ENCODE measurements at regions not wholly inside any gene's neighbourhood (a gene's known extent, or its start where the extent isn't known, plus 50 kb on each side); places are given as distances from the start of the nearest gene placed in this dataset.
A peak's percentile ranks its signal among the peaks of the same experiment; 100 is the strongest.

DNA sequence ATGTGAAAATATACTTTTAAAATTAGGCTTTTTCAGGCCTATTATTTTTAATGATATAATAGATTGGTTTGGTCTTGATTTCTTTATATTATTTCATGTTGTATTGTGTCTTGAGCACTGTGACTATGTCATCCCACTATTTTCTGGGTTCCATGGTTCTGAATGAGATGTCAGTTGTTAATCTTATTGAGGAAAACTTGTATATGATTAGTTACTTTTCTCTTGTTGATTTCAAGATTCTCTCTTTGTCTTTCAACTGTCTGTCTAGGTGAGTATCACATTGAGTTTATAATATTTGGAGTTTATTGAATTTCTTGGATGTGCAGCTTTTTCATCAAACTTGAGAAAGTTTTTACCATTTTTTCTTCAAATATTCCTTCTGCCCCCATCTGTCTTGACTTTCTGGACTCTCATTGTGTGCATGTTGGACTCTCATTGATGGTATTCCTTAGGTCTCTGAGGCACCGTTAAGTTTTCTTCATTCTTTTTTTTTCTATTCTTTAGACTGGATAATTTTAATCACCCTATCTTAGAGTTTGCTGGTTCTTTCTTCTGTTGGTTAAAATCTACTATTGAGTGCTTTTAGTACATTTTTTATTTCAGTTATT lies 175.8 kb downstream of the TMEM167A start:
- in situ Hi-C loops (cut with MboI; ENCODE audit: low pct_unique_long_range_greater_than_20kb, low sequenced_read_pairs, unreplicated experiment), result no loop called here

GRCh38 chr5:82894716-82895115 lies 182.5 kb downstream of the TMEM167A start:
- in situ Hi-C loops (cut with MboI; ENCODE audit: low pct_unique_long_range_greater_than_20kb, low sequenced_read_pairs, unreplicated experiment), result loop anchor here (25.0 kb wide), 1 partner anchor 518 kb away; no protein-coding TSS in a partner anchor
- TF ChIP-seq, protein P1, sequence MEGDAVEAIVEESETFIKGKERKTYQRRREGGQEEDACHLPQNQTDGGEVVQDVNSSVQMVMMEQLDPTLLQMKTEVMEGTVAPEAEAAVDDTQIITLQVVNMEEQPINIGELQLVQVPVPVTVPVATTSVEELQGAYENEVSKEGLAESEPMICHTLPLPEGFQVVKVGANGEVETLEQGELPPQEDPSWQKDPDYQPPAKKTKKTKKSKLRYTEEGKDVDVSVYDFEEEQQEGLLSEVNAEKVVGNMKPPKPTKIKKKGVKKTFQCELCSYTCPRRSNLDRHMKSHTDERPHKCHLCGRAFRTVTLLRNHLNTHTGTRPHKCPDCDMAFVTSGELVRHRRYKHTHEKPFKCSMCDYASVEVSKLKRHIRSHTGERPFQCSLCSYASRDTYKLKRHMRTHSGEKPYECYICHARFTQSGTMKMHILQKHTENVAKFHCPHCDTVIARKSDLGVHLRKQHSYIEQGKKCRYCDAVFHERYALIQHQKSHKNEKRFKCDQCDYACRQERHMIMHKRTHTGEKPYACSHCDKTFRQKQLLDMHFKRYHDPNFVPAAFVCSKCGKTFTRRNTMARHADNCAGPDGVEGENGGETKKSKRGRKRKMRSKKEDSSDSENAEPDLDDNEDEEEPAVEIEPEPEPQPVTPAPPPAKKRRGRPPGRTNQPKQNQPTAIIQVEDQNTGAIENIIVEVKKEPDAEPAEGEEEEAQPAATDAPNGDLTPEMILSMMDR (IDR thresholded peaks at IDR 0.05; ENCODE audit: extremely low read depth, insufficient read depth, missing control alignments), result no peak
- no peak for DNase-seq (ENCODE audit: low spot score)

More for the DNA sequence above, 175.8 kb downstream of the TMEM167A start:
- TF ChIP-seq, protein P1 (IDR thresholded peaks at IDR 0.05; ENCODE audit: extremely low read depth, insufficient read depth, missing control alignments), result no peak
- no peak for DNase-seq (ENCODE audit: low spot score)

GRCh38 chr5:82889088-82889487 lies 188.1 kb downstream of the TMEM167A start:
- in situ Hi-C loops (cut with MboI; ENCODE audit: low pct_unique_long_range_greater_than_20kb, low sequenced_read_pairs, unreplicated experiment), result loop anchor here (25.0 kb wide), 1 partner anchor 523 kb away; no protein-coding TSS in a partner anchor
- DNase-seq (ENCODE audit: low spot score), result no peak

GRCh38 chr5:82886911-82887310 lies 190.3 kb downstream of the TMEM167A start:
- DNase-seq (ENCODE audit: low spot score), result no peak
- in situ Hi-C loops (cut with MboI; ENCODE audit: low pct_unique_long_range_greater_than_20kb, low sequenced_read_pairs, unreplicated experiment), result loop anchor here (25.0 kb wide), 1 partner anchor 525 kb away; no protein-coding TSS in a partner anchor
- TF ChIP-seq, protein P1 (IDR thresholded peaks at IDR 0.05; ENCODE audit: extremely low read depth, insufficient read depth, missing control alignments), result no peak

More at GRCh38 chr5:82889088-82889487, 188.1 kb downstream of the TMEM167A start:
- TF ChIP-seq, protein P1 (IDR thresholded peaks at IDR 0.05; ENCODE audit: extremely low read depth, insufficient read depth, missing control alignments), result no peak

GRCh38 chr5:82885627-82886389 lies 191.4 kb downstream of the TMEM167A start:
- in situ Hi-C loops (cut with MboI; ENCODE audit: low pct_unique_long_range_greater_than_20kb, low sequenced_read_pairs, unreplicated experiment), result loop anchor here (25.0 kb wide), 1 partner anchor 526 kb away; no protein-coding TSS in a partner anchor
- peak; percentile 26 for DNase-seq (ENCODE audit: low spot score)
- TF ChIP-seq, protein P1 (IDR thresholded peaks at IDR 0.05; ENCODE audit: extremely low read depth, insufficient read depth, missing control alignments), result peak; percentile 37

DNA sequence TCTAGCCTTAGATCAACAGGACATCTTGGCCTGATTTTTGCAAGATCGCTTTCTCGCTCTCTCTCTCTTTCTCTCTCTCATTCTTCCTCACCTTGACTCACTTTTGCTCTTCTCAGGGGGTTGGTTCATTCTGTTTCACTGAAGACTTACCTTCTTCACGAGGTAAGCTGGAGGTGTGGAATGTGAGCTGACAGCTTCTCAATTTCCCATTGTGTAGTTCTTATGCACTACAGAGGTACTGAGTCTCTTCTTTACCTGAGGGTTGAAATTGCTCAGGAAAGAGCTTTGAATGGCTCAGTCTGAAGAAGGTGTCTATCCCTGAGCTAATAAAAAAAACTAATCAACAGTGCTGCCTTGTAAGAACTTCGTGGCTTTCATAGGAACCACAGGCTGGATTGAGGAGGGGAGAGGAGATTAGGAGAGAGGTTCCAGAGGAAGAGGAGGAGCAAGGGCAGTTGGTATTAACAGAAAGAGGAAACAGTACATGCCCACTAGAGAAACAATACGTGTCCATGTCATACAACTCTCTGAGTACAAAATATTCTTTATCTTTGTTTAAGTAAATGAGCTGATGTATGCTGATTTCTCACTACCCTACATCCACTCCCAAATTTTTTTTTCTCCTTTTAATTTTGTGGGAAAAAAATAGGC lies 192.2 kb downstream of the TMEM167A start:
- no peak for DNase-seq (ENCODE audit: low spot score)

More for the DNA sequence above, 192.2 kb downstream of the TMEM167A start:
- in situ Hi-C loops (cut with MboI; ENCODE audit: low pct_unique_long_range_greater_than_20kb, low sequenced_read_pairs, unreplicated experiment), result loop anchor here (25.0 kb wide), 1 partner anchor 527 kb away; no protein-coding TSS in a partner anchor
- TF ChIP-seq, protein P1 (IDR thresholded peaks at IDR 0.05; ENCODE audit: extremely low read depth, insufficient read depth, missing control alignments), result no peak
